ENCODE measurements at regions not wholly inside any gene's neighbourhood (a gene's known extent, or its start where the extent isn't known, plus 50 kb on each side); places are given as distances from the start of the nearest gene placed in this dataset.

DNA sequence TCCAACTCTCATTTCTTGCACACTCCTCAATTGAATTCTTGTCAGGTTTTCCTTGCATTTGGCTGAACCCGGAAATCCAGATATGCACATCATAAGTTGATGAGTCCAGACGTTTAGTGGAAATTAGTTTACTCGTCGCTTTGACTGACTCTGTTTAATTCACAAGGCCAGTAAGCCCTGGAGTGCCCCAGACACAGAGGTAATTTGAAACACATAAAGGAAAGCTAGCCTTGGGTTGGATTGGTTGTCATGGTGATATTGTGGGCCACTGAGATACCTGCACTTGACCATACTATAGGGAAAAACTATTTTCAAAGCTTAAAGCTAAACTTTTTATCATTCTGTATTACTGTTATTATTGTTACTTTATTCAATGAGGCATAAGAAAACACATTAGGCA, 178.3 kb upstream of the CA10 start:
- no peak for DNase-seq

DNA sequence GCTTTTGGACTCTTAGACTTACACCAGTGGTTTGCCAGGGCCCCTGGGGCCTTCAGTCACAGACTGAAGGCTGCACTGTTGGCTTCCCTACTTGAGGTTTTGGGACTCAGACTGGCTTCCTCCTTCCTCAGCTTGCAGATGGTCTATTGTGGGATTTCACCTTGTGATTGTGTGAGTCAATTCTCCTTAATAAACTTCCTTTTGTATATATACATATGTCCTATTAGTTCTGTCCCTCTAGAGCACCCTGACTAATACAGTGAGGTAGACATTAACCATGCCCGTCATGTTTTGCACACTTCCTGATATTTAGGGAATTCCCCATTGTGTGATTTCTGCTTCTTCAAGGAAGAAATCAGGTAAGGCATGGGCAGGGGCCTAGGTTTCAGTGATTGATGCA, 147.8 kb upstream of the CA10 start:
- DNase-seq: no peak

DNA sequence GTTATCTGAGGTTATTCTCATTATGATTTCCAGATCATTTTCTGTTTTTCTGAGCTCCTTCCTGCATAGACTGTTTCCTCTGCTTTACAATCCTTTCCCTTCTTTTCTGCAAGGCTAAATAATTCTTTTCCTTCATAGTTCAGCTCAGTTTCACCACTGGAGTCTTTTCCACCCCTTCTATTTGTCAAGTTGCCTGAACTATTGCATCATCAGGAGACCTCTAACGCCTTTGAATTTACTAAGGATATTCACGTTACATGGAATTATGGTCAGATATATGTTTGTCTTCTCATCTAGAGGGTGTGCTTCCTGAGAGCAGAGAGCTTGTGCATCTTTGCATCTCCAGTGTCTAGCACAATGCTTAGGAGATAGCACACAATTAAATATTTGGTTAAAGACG, 140.4 kb upstream of the CA10 start:
- no peak for DNase-seq

DNA sequence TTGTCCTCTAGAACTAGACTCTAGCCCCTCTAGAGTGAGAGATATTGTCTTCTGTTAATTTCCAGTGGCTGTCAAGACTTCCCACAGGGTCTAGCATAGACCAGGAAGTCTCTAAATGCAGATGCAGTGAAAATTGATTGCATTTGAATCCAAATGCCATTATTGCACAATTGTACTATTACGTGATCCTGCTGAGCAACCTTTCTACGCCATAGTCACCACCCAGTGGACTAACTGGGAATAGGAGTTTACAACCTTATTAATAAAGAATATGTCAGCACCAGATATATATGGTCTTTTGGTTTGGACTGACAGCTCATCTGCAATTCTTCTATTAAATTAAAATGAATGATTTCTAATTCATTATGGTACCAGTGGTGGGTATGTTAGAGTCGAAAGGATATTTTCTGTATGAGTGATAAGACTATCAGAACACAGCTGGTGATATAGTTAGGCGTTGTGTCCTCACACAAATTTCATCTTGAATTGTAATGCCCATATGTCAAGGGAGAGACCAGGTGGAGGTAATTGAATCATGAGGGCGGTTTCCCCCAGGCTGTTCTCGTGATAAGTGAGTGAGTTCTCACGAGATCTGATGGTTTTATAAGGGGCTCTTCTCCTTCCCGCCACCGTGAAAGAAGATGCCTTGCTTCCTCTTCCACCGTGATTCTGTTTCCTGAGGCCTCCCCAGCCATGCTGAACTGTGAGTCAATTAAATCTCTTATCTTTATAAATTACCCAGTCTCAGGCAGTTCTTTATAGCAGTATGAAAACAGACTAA, 138.9 kb upstream of the CA10 start:
- DNase-seq: peak in 1 of 3 experiments; percentile 8

DNA sequence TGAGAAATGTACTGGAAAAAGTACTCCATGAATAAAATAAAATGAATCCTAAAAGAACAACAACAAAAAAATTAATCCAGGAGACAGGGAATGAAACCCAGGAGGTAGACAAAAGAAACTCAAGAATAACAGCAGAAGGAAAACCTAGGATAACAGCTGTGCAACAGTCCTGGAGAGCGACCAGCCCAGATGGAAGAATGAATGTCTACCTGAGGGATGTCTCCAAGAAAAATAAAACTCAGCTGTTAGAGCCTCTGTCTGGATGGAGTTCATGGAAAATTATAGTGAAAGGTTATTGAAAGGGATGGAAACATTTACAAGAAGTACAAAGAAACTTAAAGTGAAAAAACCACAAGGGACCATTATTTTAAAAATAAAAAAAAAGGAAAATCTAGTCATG, 135.8 kb upstream of the CA10 start:
- no peak for DNase-seq

DNA sequence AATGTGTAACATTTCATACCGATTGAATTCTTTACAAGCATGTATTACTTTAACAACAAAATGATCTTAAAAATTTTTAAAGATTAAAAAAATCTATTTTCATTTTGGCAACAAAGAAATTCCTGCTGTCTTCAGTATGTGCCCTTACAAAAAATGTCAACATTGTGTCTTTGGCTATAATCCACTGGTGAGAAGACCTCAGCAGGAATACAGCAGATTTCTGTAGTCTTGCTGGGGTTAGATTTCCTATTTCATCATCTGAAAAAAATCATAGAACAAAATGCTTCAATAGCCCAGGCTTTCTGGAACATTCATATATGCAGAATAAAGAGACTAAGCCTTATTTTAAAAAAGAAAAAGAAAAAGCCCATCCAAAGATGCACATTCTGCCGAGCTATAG, 129.1 kb upstream of the CA10 start:
- no peak for DNase-seq

DNA sequence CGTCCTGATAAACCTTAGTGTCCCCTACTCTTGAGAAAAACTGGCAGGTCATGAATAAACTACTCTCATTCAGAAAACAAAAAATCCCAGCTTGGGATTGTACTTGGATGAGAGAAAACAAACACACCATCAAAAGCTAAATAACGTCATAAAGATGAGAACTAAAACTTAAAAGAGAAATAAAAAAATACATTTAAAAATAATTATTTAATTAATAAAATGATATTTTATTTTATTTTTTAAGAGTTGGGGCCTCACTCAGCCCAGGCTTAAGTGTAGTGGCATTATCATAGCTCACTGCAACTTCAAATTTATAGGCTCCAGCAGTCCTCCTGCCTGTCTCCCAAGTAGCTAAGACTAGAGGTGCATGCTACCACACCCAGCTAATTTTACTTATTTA, 125.4 kb upstream of the CA10 start:
- DNase-seq: no peak

DNA sequence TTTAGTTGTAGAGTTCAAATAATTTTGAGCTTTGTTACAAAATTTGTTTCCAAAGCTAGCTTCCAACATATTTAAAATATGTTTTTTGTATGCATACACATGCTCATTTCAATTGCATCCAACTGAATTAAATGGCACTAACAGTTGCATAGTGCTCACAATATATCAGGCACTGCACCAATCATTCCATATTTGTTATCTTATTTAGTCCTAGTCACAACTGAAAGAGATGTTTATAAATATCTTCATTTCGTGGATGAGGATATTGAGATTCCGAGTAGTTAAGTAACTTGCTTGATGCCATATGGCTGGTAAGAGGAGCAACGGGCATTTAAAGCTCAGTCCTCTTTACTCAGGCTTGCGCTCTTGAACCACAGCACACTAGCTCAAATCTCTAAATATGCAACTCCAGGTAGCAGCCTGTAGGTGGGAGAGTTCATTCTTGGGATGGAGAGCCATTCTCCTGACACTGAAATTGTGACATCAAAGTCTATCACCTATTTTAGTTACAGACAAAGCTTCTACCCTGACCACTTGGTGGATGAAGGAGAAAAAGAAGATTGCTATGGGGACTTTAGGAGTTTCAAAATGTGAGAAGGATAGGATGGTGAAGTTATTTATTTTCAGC, 118.0 kb upstream of the CA10 start:
- no peak for DNase-seq

DNA sequence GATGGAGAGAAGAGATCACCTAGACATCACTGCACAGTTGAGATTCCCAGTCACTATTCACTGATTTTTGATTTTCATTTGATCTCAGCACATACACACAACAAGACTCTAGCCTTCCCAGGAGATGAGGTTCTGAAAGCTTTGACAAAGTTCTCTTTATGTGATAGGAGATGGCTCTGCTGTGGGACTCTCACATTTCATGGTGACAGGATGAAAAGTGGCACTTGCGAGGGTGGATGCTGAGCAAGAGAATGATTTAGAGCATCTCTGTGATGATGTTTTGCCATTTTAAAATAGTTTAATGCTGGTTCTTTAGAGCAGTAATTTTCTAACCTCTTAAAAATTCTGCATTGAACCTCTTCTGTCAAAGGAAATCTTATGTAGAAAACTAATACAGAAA, 113.3 kb upstream of the CA10 start:
- DNase-seq: no peak

DNA sequence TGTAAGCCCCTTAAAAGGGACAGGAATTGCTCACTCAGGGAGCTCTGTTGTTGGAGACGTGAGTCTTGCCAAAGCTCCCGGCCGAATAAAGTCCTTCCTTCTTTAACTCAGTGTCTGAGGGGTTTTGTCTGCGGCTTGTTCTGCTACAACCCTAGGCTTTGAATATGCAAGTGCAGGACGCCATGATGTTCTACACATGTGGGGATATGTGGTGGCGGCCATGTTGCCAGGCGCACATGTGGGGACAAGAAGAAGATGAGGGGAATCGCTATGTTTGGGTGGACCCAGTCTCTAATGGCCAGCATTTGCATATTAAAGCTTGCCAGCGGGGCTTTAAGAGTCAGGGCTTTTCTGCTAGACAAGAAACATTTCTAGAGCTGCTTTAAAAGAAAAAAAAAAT, 96.8 kb upstream of the CA10 start:
- no peak for DNase-seq

DNA sequence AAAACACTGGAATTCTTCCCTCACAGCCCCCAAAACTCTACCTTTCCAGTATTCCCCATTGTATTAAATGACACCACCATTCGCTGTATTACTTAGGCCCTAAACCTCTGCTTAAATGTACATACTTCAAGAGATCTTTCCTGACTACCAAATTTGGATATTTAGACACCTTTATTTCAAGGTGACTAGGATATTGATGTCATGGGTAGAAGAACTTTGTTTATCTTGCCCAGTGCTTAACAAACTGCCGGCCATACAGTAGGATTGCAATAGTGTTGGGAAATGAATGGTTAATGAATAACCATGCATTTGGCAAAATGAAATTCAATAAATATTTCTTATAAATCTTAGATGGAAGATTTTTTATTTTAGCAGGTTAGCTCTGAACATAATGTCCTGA, 86.2 kb upstream of the CA10 start:
- no peak for DNase-seq

DNA sequence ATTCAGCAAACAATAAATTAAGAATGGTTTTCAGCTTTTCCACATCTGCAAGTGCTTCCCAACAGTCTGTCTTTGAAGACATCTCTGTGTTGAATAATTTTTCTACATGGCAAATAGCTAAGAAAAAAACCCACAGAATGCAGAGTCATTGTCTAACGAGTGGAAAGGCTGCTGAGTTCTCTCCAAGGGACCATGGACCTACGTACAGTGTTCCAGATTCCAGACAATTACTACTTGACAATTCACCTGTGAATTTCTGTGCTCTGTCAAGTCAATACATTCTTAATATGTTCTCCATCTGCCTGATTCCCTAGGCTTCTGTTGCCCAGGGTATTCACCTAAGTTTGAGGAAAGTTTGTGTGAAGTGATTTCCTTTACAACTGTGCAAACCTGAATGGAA, 83.8 kb upstream of the CA10 start:
- no peak for DNase-seq

DNA sequence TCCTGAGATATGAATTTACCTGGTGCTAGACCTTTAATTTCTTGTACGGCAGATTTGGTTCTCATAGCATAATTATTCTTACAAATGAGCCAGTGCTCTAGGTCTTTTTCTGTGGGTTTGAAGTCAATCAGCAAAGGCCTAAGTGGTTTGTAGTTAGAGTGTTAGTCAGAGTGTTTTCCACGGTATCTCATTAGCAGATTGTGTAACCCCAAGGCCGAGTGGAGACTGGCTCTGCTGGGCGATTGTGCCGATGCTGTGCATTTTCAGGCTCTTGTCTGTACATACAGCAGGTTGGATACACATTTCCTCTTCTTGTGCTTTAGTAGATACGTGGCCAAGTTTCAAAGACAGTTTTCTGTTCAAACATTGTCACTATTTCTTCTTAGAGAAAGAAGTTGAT, 78.6 kb upstream of the CA10 start:
- DNase-seq: no peak

DNA sequence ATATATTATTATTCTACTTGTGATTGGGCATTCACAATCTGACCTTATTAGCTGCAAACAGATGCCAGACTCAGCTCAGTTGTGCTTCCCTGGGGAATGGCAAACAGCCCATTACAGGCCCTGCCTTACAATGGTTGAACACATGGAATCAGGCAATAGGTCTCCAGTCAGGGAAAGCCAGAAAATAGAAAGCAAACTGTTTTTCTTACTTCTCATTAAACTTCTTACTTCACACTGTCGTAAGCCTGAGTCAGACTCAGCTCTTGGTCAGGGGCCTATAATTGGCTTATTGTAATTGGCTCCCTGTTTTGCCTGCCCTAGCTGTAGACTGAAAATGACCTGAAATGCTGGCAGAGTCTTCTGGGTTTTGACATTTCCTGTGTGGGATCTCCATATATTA, 77.0 kb upstream of the CA10 start:
- no peak for DNase-seq

DNA sequence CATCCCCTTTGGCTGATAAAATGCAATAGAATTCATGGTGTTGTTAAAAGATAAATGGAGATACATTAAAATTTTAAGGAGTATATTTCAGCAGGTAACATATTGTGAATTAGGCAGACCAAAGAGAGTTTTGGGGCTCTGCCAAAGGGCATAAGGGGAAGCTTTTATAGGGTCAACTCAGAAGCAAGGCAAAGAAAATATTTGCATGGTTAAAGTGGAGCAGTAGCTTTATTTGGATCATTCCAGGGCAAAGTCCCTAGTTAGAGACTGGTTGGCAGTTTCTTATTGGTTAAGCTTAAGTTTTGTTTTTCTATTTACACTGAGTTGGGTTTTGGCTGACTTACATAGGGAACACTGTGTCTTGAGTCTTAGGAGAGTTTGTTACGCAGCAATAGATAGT, 75.1 kb upstream of the CA10 start:
- no peak for DNase-seq

DNA sequence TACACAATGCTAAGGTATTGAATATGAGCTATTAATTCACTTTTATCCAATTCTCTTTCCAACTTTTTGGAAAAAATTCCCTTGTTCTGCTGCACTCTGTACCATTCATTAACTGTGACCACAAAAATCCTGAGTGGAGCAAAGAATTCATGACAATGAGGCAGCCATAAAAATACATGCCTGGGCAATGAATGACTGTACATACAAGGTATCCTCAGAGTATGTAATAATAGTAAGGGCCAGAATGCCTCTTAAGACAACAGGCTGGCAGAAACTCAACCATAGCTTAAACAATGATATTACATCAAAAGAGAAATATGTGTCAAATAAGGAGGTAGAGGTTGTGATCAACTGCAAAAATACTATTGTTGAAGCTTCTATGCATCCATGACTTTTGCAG, 74.7 kb upstream of the CA10 start:
- no peak for DNase-seq

DNA sequence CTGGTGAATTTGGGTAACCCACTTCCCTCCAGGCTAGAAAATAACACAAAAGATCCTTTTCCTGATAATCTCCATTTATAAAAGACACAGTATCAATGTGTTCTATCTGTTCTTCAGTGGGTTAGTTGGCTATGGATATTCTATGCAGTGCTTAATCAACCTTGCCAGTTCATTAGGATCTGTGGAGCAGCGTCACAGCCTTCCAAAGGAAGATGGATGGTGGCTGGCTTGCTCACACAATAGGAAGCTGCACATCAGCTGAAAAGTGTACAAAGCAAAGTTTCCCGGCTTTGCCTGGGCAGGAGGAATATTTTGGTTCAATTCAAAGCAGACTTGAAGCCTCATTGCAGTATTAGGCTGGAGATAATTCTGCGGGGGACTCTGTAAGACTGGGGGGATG, 70.3 kb upstream of the CA10 start:
- no peak for DNase-seq

DNA sequence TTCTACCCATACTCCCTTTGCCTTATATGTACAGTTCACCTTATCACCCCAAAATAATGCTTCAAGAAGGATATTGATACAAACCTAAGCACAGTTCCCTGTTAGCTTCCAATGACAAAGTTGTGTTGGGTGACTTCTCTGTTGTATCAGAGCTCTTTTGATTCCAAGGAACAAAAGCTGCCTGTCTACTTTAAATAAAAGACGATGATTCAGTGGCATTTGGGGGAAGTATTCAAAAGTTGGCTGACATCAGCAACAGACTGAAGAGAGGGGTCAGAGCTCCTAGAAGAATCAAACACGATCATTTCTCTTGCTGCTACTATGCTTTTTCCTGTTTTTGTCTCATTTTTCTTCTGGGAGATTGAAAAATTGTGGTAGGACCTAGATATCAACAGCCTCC, 69.4 kb upstream of the CA10 start:
- no peak for DNase-seq

DNA sequence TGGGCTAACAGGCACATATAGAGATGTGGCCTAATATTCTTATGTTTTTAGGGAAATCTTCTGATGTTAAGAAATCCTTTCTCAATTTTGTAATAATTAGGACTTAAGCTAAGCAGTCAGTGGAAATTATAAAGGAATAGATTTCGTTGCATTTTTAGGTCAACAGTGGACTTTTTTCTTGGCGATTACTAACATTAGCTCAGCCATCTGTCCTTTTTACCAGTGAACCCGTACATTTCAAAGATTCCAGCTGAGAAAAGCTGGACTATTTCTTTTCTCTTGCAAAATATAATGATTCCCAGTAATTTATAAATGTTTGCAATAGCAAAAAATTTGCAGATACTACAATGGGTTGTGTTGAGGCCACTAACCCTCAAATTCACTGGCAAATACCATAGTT, 54.9 kb upstream of the CA10 start:
- DNase-seq: no peak

DNA sequence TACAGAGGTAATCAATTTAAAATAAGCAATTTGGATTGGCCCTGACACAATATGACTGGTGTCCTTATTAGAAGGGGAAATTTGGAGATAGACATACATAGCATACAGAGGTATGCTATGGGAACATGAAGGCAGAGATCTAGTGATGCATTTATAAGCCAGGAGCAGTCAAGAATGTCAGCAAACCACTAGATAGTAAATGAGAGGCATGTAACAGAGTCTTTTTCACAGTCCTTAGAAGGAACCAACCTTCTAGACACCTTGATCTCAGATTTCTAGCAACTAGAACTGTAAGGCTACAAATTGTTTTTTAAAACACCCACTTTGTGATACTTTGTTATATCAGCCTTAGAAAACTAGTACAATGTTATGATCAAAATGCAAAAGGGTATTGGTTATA, 54.3 kb upstream of the CA10 start:
- no peak for DNase-seq

DNA sequence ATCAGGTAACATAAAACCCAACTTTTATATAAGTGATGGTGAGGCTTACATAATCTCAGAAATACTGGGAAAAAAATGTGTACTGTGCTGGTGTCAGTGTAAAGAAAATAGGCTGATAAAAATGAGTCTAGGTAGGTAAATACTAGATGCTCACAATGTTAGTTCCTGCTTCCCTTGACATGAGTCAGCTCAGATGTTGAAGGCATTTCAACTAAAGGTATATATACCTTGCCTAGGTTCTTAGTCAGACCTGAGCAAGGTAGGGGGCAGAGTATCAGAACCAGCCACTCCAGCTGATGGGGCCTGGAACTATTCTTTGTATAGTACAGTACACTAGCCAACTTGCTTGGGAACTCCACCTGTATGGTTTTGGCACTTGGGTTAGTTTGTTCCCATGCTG, 51.0 kb upstream of the CA10 start:
- no peak for DNase-seq
